ENCODE measurements at regions not wholly inside any gene's neighbourhood (a gene's known extent, or its start where the extent isn't known, plus 50 kb on each side); places are given as distances from the start of the nearest gene placed in this dataset.

DNA sequence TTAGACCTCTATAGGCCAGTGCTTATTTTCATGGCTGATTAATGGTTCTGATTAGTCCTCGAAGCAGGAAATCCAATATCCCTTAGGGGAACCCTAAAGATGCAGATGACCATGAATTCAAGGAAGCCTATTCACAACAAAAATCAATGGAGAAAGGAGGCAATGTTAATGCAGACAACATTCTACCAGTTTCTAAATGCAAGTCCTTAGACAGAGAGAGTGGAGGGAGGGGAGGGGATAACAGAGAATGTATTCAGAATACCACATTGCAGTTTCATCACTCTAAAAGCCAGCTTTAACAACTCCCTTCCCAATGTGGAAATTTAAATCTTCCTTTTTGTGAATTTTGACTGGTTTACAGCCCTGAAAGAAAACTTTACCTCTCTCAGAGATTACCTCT lies 87.1 kb upstream of the POU3F2 start:
- WGBS, 2 donors = 28 to 30% methylated on average over 1 of the region's 1 CpG
- Histone ChIP-seq H3K27ac (ENCODE audit: low read depth in 1 of 2, low read length in 2 of 2) (no peak overlapping the region), H3K9me3 (ENCODE audit: control insufficient read depth, low read length) (no peaks in the 10 kb centered on the region), H3K36me3 (ENCODE audit: control insufficient read depth in 1 of 2, insufficient read depth in 2 of 2, low read length in 1 of 2) (no peaks in the 10 kb centered on the region), H3K4me3 (ENCODE audit: low read length in 2 of 2) (no peak overlapping the region), H3K4me1 (ENCODE audit: control insufficient read depth in 1 of 2, insufficient read depth in 2 of 2, low read length in 2 of 2) (no peaks in the 10 kb centered on the region), H3K27me3 (ENCODE audit: control insufficient read depth in 1 of 2, insufficient read depth in 2 of 2, low read length in 1 of 2) (no peaks in the 10 kb centered on the region)
- no peak for ATAC-seq (ENCODE audit: low FRiP score)
- no peak for DNase-seq
- intact Hi-C loops (cut with DNase I) = no loop called here

DNA sequence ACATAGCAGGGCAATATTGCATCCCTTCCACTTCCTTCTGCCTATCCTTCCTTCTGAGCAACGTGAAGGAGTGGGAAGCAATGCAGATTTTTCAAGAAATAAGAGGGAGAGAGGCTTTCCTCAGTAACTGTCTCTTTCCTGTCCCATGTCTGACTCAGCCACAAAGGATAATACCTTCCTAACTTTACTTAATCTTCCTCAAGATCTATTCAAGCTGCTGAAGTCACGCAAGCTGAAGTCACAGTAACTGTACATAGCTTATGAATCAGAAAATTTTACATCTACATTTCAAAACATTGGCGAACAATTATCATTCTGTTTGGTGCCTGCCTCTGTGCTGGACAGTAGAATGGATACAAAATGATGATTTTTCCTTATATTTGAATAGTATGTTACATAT lies 86.4 kb upstream of the POU3F2 start:
- ATAC-seq (ENCODE audit: low FRiP score) (no peak), DNase-seq (no peak)
- Histone ChIP-seq H3K4me3 (ENCODE audit: low read length in 2 of 2) (no peak overlapping the region), H3K4me1 (ENCODE audit: control insufficient read depth in 1 of 2, insufficient read depth in 2 of 2, low read length in 2 of 2) (no peaks in the 10 kb centered on the region), H3K27me3 (ENCODE audit: control insufficient read depth in 1 of 2, insufficient read depth in 2 of 2, low read length in 1 of 2) (no peaks in the 10 kb centered on the region), H3K36me3 (ENCODE audit: control insufficient read depth in 1 of 2, insufficient read depth in 2 of 2, low read length in 1 of 2) (no peaks in the 10 kb centered on the region), H3K9me3 (ENCODE audit: control insufficient read depth, low read length) (no peaks in the 10 kb centered on the region), H3K27ac (ENCODE audit: low read depth in 1 of 2, low read length in 2 of 2) (no peak overlapping the region)
- 56 to 64% methylated on average over 3 of the region's 3 CpGs for WGBS, 2 donors
- intact Hi-C loops (cut with DNase I) = no loop called here

DNA sequence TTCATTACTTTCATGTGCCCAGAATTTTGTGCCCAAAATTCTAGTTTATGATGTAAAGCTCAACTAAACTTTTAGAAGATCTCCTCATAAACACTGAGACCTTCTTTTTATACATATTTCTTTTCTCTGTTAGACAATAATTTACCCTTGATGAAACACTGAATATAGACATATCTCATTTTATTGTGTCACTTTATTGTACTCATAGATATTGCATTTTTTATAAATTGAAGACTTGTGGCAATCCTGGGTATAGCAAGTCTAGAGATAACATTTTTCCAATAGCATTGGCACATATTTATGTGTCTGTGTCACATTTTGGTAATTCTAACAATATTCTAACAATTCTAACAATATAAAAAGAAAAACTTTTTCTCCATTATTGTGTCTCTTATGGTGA lies 74.9 kb upstream of the POU3F2 start:
- Histone ChIP-seq H3K27me3 (ENCODE audit: control insufficient read depth in 1 of 2, insufficient read depth in 2 of 2, low read length in 1 of 2) (no peaks in the 10 kb centered on the region), H3K36me3 (ENCODE audit: control insufficient read depth in 1 of 2, insufficient read depth in 2 of 2, low read length in 1 of 2) (no peaks in the 10 kb centered on the region), H3K4me1 (ENCODE audit: control insufficient read depth in 1 of 2, insufficient read depth in 2 of 2, low read length in 2 of 2) (no peaks in the 10 kb centered on the region), H3K9me3 (ENCODE audit: control insufficient read depth, low read length) (peaks cover 3% of the 10 kb centered on the region), H3K4me3 (ENCODE audit: low read length in 2 of 2) (no peak overlapping the region), H3K27ac (ENCODE audit: low read depth in 1 of 2, low read length in 2 of 2) (no peak overlapping the region)
- DNase-seq = no peak
- ATAC-seq (ENCODE audit: low FRiP score) = no peak
- intact Hi-C loops (cut with DNase I) = no loop called here

- Histone ChIP-seq H3K27ac (ENCODE audit: low read depth in 1 of 2, low read length in 2 of 2) (no peak overlapping the region), H3K36me3 (ENCODE audit: control insufficient read depth in 1 of 2, insufficient read depth in 2 of 2, low read length in 1 of 2) (no peaks in the 10 kb centered on the region), H3K4me1 (ENCODE audit: control insufficient read depth in 1 of 2, insufficient read depth in 2 of 2, low read length in 2 of 2) (no peaks in the 10 kb centered on the region), H3K4me3 (ENCODE audit: low read length in 2 of 2) (no peak overlapping the region), H3K27me3 (ENCODE audit: control insufficient read depth in 1 of 2, insufficient read depth in 2 of 2, low read length in 1 of 2) (no peaks in the 10 kb centered on the region), H3K9me3 (ENCODE audit: control insufficient read depth, low read length) (peaks cover 3% of the 10 kb centered on the region)
- ATAC-seq (ENCODE audit: low FRiP score) (no peak), DNase-seq (no peak)
- 74 to 79% methylated on average over 1 of the region's 1 CpG for WGBS, 2 donors
- intact Hi-C loops (cut with DNase I) = no loop called here
Measured at GRCh38 chr6:98764373-98764911, 69.9 kb upstream of the POU3F2 start.

DNA sequence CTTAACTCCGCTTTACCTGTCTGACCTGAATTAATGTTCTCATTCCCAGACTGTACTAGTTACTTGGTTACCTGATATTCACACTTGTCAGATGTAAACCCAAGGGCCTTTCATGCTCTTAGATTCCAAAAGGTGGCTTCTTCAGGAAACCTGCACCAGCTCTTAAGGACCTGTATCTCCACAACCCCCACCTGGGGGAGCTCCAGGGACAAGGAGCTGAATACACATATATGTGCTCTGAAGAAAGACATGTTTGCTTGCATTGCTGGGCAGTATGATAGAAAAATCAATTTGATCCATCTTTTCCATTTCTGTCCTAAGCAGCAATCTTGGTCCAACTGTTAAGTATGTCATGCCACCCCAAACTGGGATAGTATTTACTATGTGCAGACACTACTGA lies 64.8 kb upstream of the POU3F2 start:
- DNase-seq = no peak
- Histone ChIP-seq H3K4me1 (ENCODE audit: control insufficient read depth in 1 of 2, insufficient read depth in 2 of 2, low read length in 2 of 2) (no peaks in the 10 kb centered on the region), H3K36me3 (ENCODE audit: control insufficient read depth in 1 of 2, insufficient read depth in 2 of 2, low read length in 1 of 2) (no peaks in the 10 kb centered on the region), H3K27me3 (ENCODE audit: control insufficient read depth in 1 of 2, insufficient read depth in 2 of 2, low read length in 1 of 2) (no peaks in the 10 kb centered on the region), H3K27ac (ENCODE audit: low read depth in 1 of 2, low read length in 2 of 2) (no peak overlapping the region), H3K4me3 (ENCODE audit: low read length in 2 of 2) (no peak overlapping the region), H3K9me3 (ENCODE audit: control insufficient read depth, low read length) (no peaks in the 10 kb centered on the region)
- intact Hi-C loops (cut with DNase I) = no loop called here
- WGBS, 2 donors = 93 to 96% methylated on average over 1 of the region's 1 CpG
- no peak for ATAC-seq (ENCODE audit: low FRiP score)

DNA sequence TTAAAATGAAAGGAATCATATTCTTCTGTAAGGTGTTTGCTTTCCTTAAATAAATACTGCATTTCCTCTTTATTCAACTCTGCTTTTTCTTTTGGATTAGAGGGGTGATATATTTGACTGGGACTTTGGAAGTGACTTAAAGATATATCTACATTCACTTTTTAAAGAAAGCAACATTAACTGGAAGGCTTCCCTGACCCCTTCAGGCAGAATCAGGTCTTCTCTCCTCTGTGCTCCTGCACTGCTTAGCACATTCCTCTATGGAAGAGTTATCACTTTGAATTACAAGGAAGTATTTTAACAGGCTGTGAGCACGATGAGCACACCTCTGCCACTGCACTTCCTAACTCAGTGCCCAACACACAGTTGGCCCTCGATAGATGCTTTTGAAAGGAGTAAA lies 59.2 kb upstream of the POU3F2 start:
- H3K36me3 ChIP-seq (ENCODE audit: control insufficient read depth in 1 of 2, insufficient read depth in 2 of 2, low read length in 1 of 2) = no peaks in the 10 kb centered on the region
- no peak overlapping the region for H3K4me3 ChIP-seq (ENCODE audit: low read length in 2 of 2)
- H3K9me3 ChIP-seq (ENCODE audit: control insufficient read depth, low read length) = no peaks in the 10 kb centered on the region
- intact Hi-C loops (cut with DNase I) = no loop called here
- DNase-seq = no peak
- no peak for ATAC-seq (ENCODE audit: low FRiP score)
- no peaks in the 10 kb centered on the region for H3K27me3 ChIP-seq (ENCODE audit: control insufficient read depth in 1 of 2, insufficient read depth in 2 of 2, low read length in 1 of 2)
- 14 to 23% methylated on average over 2 of the region's 2 CpGs for WGBS, 2 donors
- H3K4me1 ChIP-seq (ENCODE audit: control insufficient read depth in 1 of 2, insufficient read depth in 2 of 2, low read length in 2 of 2) = no peaks in the 10 kb centered on the region
- H3K27ac ChIP-seq (ENCODE audit: low read depth in 1 of 2, low read length in 2 of 2) = no peak overlapping the region

- intact Hi-C loops (cut with DNase I) = no loop called here
- DNase-seq (no peak), ATAC-seq (ENCODE audit: low FRiP score) (no peak)
- Histone ChIP-seq H3K4me1 (ENCODE audit: control insufficient read depth in 1 of 2, insufficient read depth in 2 of 2, low read length in 2 of 2) (no peaks in the 10 kb centered on the region), H3K27ac (ENCODE audit: low read depth in 1 of 2, low read length in 2 of 2) (no peak overlapping the region), H3K36me3 (ENCODE audit: control insufficient read depth in 1 of 2, insufficient read depth in 2 of 2, low read length in 1 of 2) (no peaks in the 10 kb centered on the region), H3K27me3 (ENCODE audit: control insufficient read depth in 1 of 2, insufficient read depth in 2 of 2, low read length in 1 of 2) (peaks cover 0 to 2% of the 10 kb centered on the region in 2 donors), H3K9me3 (ENCODE audit: control insufficient read depth, low read length) (no peaks in the 10 kb centered on the region), H3K4me3 (ENCODE audit: low read length in 2 of 2) (no peak overlapping the region)
- WGBS, 2 donors = 72 to 80% methylated on average over 1 of the region's 1 CpG
Measured at GRCh38 chr6:98777762-98778161, 56.6 kb upstream of the POU3F2 start.

DNA sequence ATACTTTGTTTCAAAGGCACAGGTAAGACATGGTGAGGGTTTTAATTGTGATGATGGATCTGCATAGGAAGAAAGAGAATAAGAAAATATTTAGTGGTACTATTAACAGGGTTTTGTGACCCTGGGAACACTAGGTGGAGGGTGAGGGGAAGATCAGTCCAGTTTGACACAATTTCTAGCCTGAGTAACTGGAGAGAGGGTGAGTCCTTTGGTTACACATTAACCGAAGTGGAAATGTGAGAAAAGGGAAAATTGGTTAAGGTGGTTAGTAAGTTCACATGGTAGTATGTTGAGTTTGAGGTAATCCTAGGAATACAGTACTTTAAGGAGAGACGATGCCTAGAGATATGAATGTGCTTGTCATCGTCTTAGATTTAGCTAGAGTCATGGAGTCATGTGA lies 54.8 kb upstream of the POU3F2 start:
- ATAC-seq (ENCODE audit: low FRiP score) = no peak
- Histone ChIP-seq H3K4me1 (ENCODE audit: control insufficient read depth in 1 of 2, insufficient read depth in 2 of 2, low read length in 2 of 2) (no peaks in the 10 kb centered on the region), H3K36me3 (ENCODE audit: control insufficient read depth in 1 of 2, insufficient read depth in 2 of 2, low read length in 1 of 2) (no peaks in the 10 kb centered on the region), H3K27me3 (ENCODE audit: control insufficient read depth in 1 of 2, insufficient read depth in 2 of 2, low read length in 1 of 2) (peaks cover 0 to 2% of the 10 kb centered on the region in 2 donors), H3K9me3 (ENCODE audit: control insufficient read depth, low read length) (no peaks in the 10 kb centered on the region), H3K27ac (ENCODE audit: low read depth in 1 of 2, low read length in 2 of 2) (no peak overlapping the region), H3K4me3 (ENCODE audit: low read length in 2 of 2) (no peak overlapping the region)
- DNase-seq = no peak
- 85 to 88% methylated on average over 3 of the region's 3 CpGs for WGBS, 2 donors
- intact Hi-C loops (cut with DNase I) = no loop called here

- Histone ChIP-seq H3K9me3 (ENCODE audit: control insufficient read depth, low read length) (peaks cover 2% of the 10 kb centered on the region), H3K36me3 (ENCODE audit: control insufficient read depth in 1 of 2, insufficient read depth in 2 of 2, low read length in 1 of 2) (no peaks in the 10 kb centered on the region), H3K4me3 (ENCODE audit: low read length in 2 of 2) (no peak overlapping the region), H3K27me3 (ENCODE audit: control insufficient read depth in 1 of 2, insufficient read depth in 2 of 2, low read length in 1 of 2) (peaks cover 0 to 2% of the 10 kb centered on the region in 2 donors), H3K4me1 (ENCODE audit: control insufficient read depth in 1 of 2, insufficient read depth in 2 of 2, low read length in 2 of 2) (no peaks in the 10 kb centered on the region), H3K27ac (ENCODE audit: low read depth in 1 of 2, low read length in 2 of 2) (no peak overlapping the region)
- intact Hi-C loops (cut with DNase I) = no loop called here
- ATAC-seq (ENCODE audit: low FRiP score) (no peak), DNase-seq (no peak)
- 52 to 54% methylated on average over 2 of the region's 2 CpGs for WGBS, 2 donors
Measured at GRCh38 chr6:98782772-98783171, 51.6 kb upstream of the POU3F2 start.

Measured in aorta (tissue), 5 donors.